B cell (primary cell): ENCODE measurements at regions not wholly inside any gene's neighbourhood (a gene's known extent, or its start where the extent isn't known, plus 50 kb on each side); places are given as distances from the start of the nearest gene placed in this dataset.

Experiments used
- ATAC-seq: fragments of 200-7000 bp; cut with Tn5 transposase; one replicate; pipeline ENCODE4 v1.10.0; 2021; ENCODE audit warnings: low read depth, mild to moderate bottlenecking, moderate number of reproducible peaks, moderate library complexity
- CTCF ChIA-PET: fragments of 350-600 bp; sonication (Branson Sonifier 250); formaldehyde crosslinking; loops from one replicate; lab custom pipeline; 2021; ENCODE audit warnings: antibody characterized with exemption, inconsistent platforms; lab: Charles Lee
- POLR2A ChIA-PET: fragments of 350-600 bp; sonication (Branson Sonifier 250); formaldehyde crosslinking; loops from one replicate; lab custom pipeline; 2021; ENCODE audit warnings: antibody characterized with exemption; lab: Charles Lee
- DNase-seq: peaks from one replicate; pipeline ENCODE4 v3.0.0; 2013
- H2AFZ ChIP-seq: 2 replicates; pipeline ENCODE4 v1.6.1; 2012; ENCODE audit warnings: mild to moderate bottlenecking, low read depth, low read length; ENCODE audit not compliant: insufficient read depth, poor library complexity, severe bottlenecking
- H3K27ac ChIP-seq, 2 donors: 1 replicate in 1 of 2; 2 replicates in 1 of 2; pipeline ENCODE4 v1.5.1; 2012 to 2013; ENCODE audit warnings: low read length in 2 of 2, mild to moderate bottlenecking in 2 of 2, moderate library complexity in 1 of 2
- H3K27me3 ChIP-seq, 4 experiments: fragments of 200-600 bp in 1 of 4; sonication (generic) in 1 of 4; replicated peaks in 1 of 4; 1 replicate in 2 of 4; 2 replicates in 2 of 4; pipeline versions ENCODE4 v1.6.1 to v1.7.0; 2013 to 2016; ENCODE audit warnings: low read length in 3 of 4, mild to moderate bottlenecking in 2 of 4, mixed read lengths in 1 of 4, moderate library complexity in 1 of 4; ENCODE audit not compliant: insufficient read depth in 4 of 4, control insufficient read depth in 3 of 4; ENCODE audit errors: control extremely low read depth in 1 of 4
- H3K36me3 ChIP-seq, 2 experiments: replicated peaks in 1 of 2; 1 replicate in 1 of 2; 2 replicates in 1 of 2; pipeline versions ENCODE4 v1.6.1 to v1.7.1; 2013; ENCODE audit warnings: low read length in 1 of 2; ENCODE audit not compliant: insufficient read depth in 2 of 2, control insufficient read depth in 1 of 2; ENCODE audit errors: control extremely low read depth in 1 of 2, extremely low read depth in 1 of 2
- H3K4me1 ChIP-seq, 2 donors: fragments of 200-600 bp in 1 of 2; sonication (generic) in 1 of 2; 1 replicate in 1 of 2; 2 replicates in 1 of 2; pipeline versions ENCODE4 v1.5.1 to v1.6.1; 2013 to 2017; ENCODE audit warnings: low read length in 2 of 2; ENCODE audit not compliant: control insufficient read depth in 2 of 2, insufficient read depth in 2 of 2
- H3K4me2 ChIP-seq: replicated peaks from 2 replicates; pipeline ENCODE3; 2012; ENCODE audit warnings: mild to moderate bottlenecking, low read depth, low read length; ENCODE audit not compliant: poor library complexity, severe bottlenecking
- H3K4me3 ChIP-seq, 5 experiments: fragments of 200-600 bp in 1 of 5; sonication (generic) in 1 of 5; 1 replicate in 3 of 5; 2 replicates in 2 of 5; pipeline versions ENCODE4 v1.5.1 to v1.7.0; 2011 to 2016; ENCODE audit warnings: low read length in 4 of 5, mild to moderate bottlenecking in 4 of 5, low read depth in 2 of 5, control low read depth in 1 of 5, moderate library complexity in 1 of 5; ENCODE audit not compliant: insufficient read depth in 1 of 5; ENCODE audit errors: control extremely low read depth in 1 of 5, extremely low read depth in 1 of 5
- H3K79me2 ChIP-seq: fragments of 200-600 bp; sonication (generic); one replicate; pipeline ENCODE4 v1.6.0; 2016; ENCODE audit warnings: low read length; ENCODE audit not compliant: control insufficient read depth, insufficient read depth
- H3K9ac ChIP-seq: fragments of 200-600 bp; sonication (generic); 2 replicates; pipeline ENCODE4 v1.6.1; 2017; ENCODE audit warnings: mild to moderate bottlenecking, low read length, moderate library complexity
- H3K9me3 ChIP-seq, 3 donors: one replicate each; pipeline versions ENCODE4 v1.6.1 to v1.7.1; 2013; ENCODE audit warnings: low read length in 2 of 3; ENCODE audit not compliant: control insufficient read depth in 2 of 3, insufficient read depth in 1 of 3; ENCODE audit errors: control extremely low read depth in 1 of 3
- H4K20me1 ChIP-seq: 2 replicates; pipeline ENCODE4 v1.6.0; 2012; ENCODE audit warnings: mild to moderate bottlenecking, low read length; ENCODE audit not compliant: insufficient read depth, control insufficient read depth, poor library complexity, severe bottlenecking
- H3K27ac Mint-ChIP-seq: one replicate; pipeline ENCODE4 v1.8.0; 2021; ENCODE audit warnings: mixed read lengths
- H3K27me3 Mint-ChIP-seq: one replicate; pipeline ENCODE4 v1.8.0; 2021; ENCODE audit warnings: mixed read lengths
- H3K4me1 Mint-ChIP-seq: one replicate; pipeline ENCODE4 v1.8.0; 2021; ENCODE audit warnings: mixed read lengths
- H3K4me3 Mint-ChIP-seq: one replicate; pipeline ENCODE4 v1.8.0; 2021; ENCODE audit warnings: mixed read lengths
- H3K9me3 Mint-ChIP-seq: one replicate; pipeline ENCODE4 v1.8.0; 2022; ENCODE audit warnings: mixed read lengths; ENCODE audit not compliant: insufficient read depth
- EZH2 ChIP-seq: IDR thresholded peaks from 2 replicates; pipeline ENCODE4 v1.6.1; 2012; ENCODE audit warnings: borderline replicate concordance, low read depth, mild to moderate bottlenecking, moderate library complexity, low read length; ENCODE audit not compliant: insufficient read depth, poor library complexity, severe bottlenecking
- WGBS: methylation state at CpG from one replicate; pipeline ENCODE4 v1.1.5; 2013; ENCODE audit warnings: missing lambda C conversion rate; ENCODE audit not compliant: insufficient coverage; 5-methylcytosine and 5-hydroxymethylcytosine counted together
- intact Hi-C: fragments of 100-400 bp; cut with micrococcal nuclease; formaldehyde crosslinking; loops from one replicate; pipeline ENCODE4 v1.10.0; 2022
- TF ChIP-seq, protein P1 (sequence below): fragments of 200-600 bp; IDR thresholded peaks from one replicate; pipeline ENCODE4 v1.8.0; 2022; ENCODE audit warnings: antibody characterized with exemption, mild to moderate bottlenecking

- intact Hi-C loops = no loop called here
- H3K27me3 ChIP-seq = no peaks in the 10 kb centered on the region
- H3K4me2 ChIP-seq = no peak overlapping the region
- POLR2A ChIA-PET = no interaction called here
- TF ChIP-seq EZH2 = no peak
- TF ChIP-seq, protein P1, sequence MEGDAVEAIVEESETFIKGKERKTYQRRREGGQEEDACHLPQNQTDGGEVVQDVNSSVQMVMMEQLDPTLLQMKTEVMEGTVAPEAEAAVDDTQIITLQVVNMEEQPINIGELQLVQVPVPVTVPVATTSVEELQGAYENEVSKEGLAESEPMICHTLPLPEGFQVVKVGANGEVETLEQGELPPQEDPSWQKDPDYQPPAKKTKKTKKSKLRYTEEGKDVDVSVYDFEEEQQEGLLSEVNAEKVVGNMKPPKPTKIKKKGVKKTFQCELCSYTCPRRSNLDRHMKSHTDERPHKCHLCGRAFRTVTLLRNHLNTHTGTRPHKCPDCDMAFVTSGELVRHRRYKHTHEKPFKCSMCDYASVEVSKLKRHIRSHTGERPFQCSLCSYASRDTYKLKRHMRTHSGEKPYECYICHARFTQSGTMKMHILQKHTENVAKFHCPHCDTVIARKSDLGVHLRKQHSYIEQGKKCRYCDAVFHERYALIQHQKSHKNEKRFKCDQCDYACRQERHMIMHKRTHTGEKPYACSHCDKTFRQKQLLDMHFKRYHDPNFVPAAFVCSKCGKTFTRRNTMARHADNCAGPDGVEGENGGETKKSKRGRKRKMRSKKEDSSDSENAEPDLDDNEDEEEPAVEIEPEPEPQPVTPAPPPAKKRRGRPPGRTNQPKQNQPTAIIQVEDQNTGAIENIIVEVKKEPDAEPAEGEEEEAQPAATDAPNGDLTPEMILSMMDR = no peak
- no peak overlapping the region for H3K9ac ChIP-seq
- H3K27me3 Mint-ChIP-seq = no peaks in the 10 kb centered on the region
- CTCF ChIA-PET = no interaction called here
- H3K36me3 ChIP-seq = no peaks in the 10 kb centered on the region
- no peak overlapping the region for H2AFZ ChIP-seq
- no CpG with 5 or more reads among the region's 3 CpGs for WGBS
- no peaks in the 10 kb centered on the region for H4K20me1 ChIP-seq
- no peaks in the 10 kb centered on the region for H3K9me3 ChIP-seq
- DNase-seq (no peak), ATAC-seq (no peak)
- H3K27ac Mint-ChIP-seq = no peak overlapping the region
- H3K9me3 Mint-ChIP-seq = no peaks in the 10 kb centered on the region
- H3K4me1 Mint-ChIP-seq = no peaks in the 10 kb centered on the region
- H3K4me3 Mint-ChIP-seq = no peak overlapping the region
- no peak overlapping the region for H3K27ac ChIP-seq
- no peaks in the 10 kb centered on the region for H3K4me1 ChIP-seq
- H3K79me2 ChIP-seq = no peaks in the 10 kb centered on the region
- no peak overlapping the region for H3K4me3 ChIP-seq
These were observed 644.4 kb upstream of the MIS18BP1 start for GRCh38 chr14:45897439-45897838.

- no peaks in the 10 kb centered on the region for H4K20me1 ChIP-seq
- no peaks in the 10 kb centered on the region for H3K27me3 Mint-ChIP-seq
- H3K27me3 ChIP-seq = no peaks in the 10 kb centered on the region
- no peak overlapping the region for H3K4me3 ChIP-seq
- intact Hi-C loops = no loop called here
- no peaks in the 10 kb centered on the region for H3K4me1 Mint-ChIP-seq
- H3K9ac ChIP-seq = no peak overlapping the region
- H3K27ac Mint-ChIP-seq = no peak overlapping the region
- DNase-seq (no peak), ATAC-seq (no peak)
- TF ChIP-seq, protein P1 = no peak
- no peak for TF ChIP-seq EZH2
- H3K4me2 ChIP-seq = no peak overlapping the region
- H3K4me1 ChIP-seq = no peaks in the 10 kb centered on the region
- no peak overlapping the region for H3K4me3 Mint-ChIP-seq
- no peak overlapping the region for H2AFZ ChIP-seq
- peaks cover 0 to 4% (median 0%) of the 10 kb centered on the region in 3 donors for H3K9me3 ChIP-seq
- no peak overlapping the region for H3K27ac ChIP-seq
- ChIA-PET CTCF (no interaction called here), POLR2A (no interaction called here)
- H3K79me2 ChIP-seq = no peaks in the 10 kb centered on the region
- 80% methylated on average over 1 of the region's 3 CpGs for WGBS
- peaks cover 4% of the 10 kb centered on the region for H3K9me3 Mint-ChIP-seq
- no peaks in the 10 kb centered on the region for H3K36me3 ChIP-seq
These were observed 640.1 kb upstream of the MIS18BP1 start for GRCh38 chr14:45893127-45893526.
